ENCODE measurements at regions not wholly inside any gene's neighbourhood (a gene's known extent, or its start where the extent isn't known, plus 50 kb on each side); places are given as distances from the start of the nearest gene placed in this dataset.

DNA sequence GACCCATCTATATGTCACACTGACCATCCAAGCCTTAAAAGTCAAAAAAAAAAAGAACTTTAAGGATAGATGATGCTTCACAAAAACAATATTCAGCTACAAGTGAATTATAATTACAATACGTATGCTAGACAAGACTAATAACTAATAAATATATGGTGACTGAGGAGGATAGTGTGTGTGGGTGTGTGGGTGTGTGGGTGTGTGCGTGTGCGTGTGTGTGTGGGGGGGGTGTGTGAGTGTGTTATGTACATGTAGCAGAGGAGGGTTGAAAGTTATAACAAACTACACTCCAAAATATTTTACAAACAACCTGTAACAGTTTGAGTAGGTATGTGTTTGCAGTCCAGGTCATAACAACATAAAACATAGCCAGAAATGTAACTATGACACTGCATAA lies 159.2 kb upstream of the RBBP8 start:
- TF ChIP-seq, protein P1, sequence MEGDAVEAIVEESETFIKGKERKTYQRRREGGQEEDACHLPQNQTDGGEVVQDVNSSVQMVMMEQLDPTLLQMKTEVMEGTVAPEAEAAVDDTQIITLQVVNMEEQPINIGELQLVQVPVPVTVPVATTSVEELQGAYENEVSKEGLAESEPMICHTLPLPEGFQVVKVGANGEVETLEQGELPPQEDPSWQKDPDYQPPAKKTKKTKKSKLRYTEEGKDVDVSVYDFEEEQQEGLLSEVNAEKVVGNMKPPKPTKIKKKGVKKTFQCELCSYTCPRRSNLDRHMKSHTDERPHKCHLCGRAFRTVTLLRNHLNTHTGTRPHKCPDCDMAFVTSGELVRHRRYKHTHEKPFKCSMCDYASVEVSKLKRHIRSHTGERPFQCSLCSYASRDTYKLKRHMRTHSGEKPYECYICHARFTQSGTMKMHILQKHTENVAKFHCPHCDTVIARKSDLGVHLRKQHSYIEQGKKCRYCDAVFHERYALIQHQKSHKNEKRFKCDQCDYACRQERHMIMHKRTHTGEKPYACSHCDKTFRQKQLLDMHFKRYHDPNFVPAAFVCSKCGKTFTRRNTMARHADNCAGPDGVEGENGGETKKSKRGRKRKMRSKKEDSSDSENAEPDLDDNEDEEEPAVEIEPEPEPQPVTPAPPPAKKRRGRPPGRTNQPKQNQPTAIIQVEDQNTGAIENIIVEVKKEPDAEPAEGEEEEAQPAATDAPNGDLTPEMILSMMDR (IDR thresholded peaks at IDR 0.05) = no peak
- no peak for DNase-seq
- intact Hi-C loops (cut with DNase I) = no loop called here

DNA sequence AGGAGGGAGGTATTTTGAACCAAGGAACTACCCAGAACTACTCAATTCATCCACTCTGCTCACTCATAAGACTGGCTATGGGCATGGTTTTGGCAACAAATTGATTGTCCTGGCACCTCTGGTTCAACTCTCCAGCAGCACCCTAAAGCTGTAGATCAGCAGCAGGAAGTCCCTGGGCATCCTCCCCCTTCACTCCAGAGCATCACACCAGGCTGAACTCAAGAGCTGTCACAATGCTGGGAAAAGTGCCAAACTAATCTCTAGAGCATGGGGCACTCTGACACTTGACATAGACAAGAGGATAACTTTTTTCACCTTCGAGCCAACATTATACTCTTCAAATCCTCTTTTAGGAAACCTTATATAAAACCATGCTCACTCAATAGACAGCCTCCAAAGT lies 154.1 kb upstream of the RBBP8 start:
- H3K36me3 ChIP-seq = no peaks in the 10 kb centered on the region

More for the DNA sequence above, 159.2 kb upstream of the RBBP8 start:
- Histone ChIP-seq H3K4me1 (no peaks in the 10 kb centered on the region), H3K27me3 (no peaks in the 10 kb centered on the region), H3K4me3 (no peak overlapping the region), H3K9me3 (peaks cover 0 to 1% of the 10 kb centered on the region in 2 donors), H3K27ac (no peak overlapping the region), H3K36me3 (no peaks in the 10 kb centered on the region)
- no peak for ATAC-seq

DNA sequence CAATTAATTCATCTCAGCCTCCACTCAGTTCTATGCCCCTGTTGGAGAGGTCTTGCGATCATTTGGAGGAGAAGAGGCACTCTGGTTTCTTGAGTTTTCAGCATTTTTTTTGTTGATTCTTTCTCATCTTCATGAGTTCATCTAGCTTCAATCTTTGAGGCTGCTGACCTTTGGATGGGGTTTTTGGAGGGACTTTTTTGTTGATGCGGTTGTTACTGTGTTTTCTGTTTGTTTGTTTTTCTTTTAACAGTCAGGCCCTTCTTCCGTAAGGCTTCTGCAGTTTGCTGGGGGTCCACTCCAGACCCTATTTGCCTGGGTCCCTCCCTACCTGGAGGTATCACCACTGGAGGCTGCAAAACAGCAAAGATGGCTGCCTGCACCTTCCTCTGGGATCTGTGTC lies 149.9 kb upstream of the RBBP8 start:
- Histone ChIP-seq H3K27ac (no peak overlapping the region), H3K4me1 (no peaks in the 10 kb centered on the region), H3K9me3 (no peaks in the 10 kb centered on the region), H3K4me3 (no peak overlapping the region), H3K36me3 (no peaks in the 10 kb centered on the region), H3K27me3 (no peaks in the 10 kb centered on the region)
- DNase-seq = no peak
- intact Hi-C loops (cut with DNase I) = no loop called here
- no peak for ATAC-seq
- TF ChIP-seq, protein P1 (IDR thresholded peaks at IDR 0.05) = no peak

More for the DNA sequence above, 154.1 kb upstream of the RBBP8 start:
- DNase-seq (no peak), ATAC-seq (no peak)
- no peaks in the 10 kb centered on the region for H3K9me3 ChIP-seq
- H3K4me3 ChIP-seq = no peak overlapping the region
- no peaks in the 10 kb centered on the region for H3K4me1 ChIP-seq
- TF ChIP-seq, protein P1 (IDR thresholded peaks at IDR 0.05) = no peak
- H3K27ac ChIP-seq = no peak overlapping the region
- H3K27me3 ChIP-seq = no peaks in the 10 kb centered on the region
- intact Hi-C loops (cut with DNase I) = no loop called here

DNA sequence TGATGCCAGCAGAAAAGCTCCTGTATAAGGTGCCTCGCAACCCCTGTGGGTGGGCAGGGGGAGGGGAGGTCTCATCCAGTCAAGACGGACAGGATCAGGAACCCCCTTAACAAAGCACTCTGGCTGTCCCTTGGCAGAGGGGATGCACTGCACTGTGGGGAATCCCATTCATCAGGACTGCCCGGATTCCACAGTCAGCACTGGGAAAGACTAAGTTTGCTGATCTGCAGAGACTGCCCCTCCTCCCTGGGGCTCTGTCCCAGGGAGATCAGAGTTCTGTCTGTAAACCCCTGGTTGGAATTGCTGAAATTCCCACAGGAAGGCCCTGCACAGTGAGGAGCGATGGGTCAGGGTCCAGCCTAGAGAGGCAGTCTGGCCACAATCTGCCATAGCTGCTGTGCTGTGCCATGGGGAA lies 149.5 kb upstream of the RBBP8 start:
- no peaks in the 10 kb centered on the region for H3K36me3 ChIP-seq
- no peak overlapping the region for H3K27ac ChIP-seq
- H3K27me3 ChIP-seq = no peaks in the 10 kb centered on the region
- H3K9me3 ChIP-seq = no peaks in the 10 kb centered on the region
- ATAC-seq = no peak
- DNase-seq = no peak
- TF ChIP-seq, protein P1 (IDR thresholded peaks at IDR 0.05) = no peak
- H3K4me1 ChIP-seq = no peaks in the 10 kb centered on the region
- intact Hi-C loops (cut with DNase I) = no loop called here
- no peak overlapping the region for H3K4me3 ChIP-seq

DNA sequence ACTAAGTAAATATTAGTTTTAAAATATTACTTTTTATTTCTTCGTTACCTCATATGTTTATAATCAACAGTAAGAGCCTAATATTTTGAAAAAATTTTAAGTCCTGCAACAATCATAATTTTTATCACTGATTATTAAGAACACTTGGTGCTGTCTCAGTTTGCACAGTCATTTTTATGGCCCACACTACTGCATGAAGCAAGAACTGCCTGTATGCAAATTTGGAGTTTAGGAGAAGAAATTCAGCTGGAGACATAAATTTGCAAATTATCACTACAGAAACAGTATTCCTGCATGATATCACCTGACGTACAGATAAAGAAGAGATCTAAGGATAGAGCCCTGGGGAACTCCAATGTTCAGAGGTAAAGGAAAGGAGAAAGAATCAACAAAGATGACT lies 144.1 kb upstream of the RBBP8 start:
- H3K27ac ChIP-seq = no peak overlapping the region

More for the DNA sequence above, 144.1 kb upstream of the RBBP8 start:
- TF ChIP-seq, protein P1 (IDR thresholded peaks at IDR 0.05) = no peak
- Histone ChIP-seq H3K4me3 (no peak overlapping the region), H3K36me3 (no peaks in the 10 kb centered on the region), H3K4me1 (no peaks in the 10 kb centered on the region), H3K27me3 (no peaks in the 10 kb centered on the region), H3K9me3 (no peaks in the 10 kb centered on the region)
- intact Hi-C loops (cut with DNase I) = no loop called here
- ATAC-seq (peak; percentile 40), DNase-seq (no peak)
